NCI-H1436 (cell line): ENCODE measurements at regions not wholly inside any gene's neighbourhood (a gene's known extent, or its start where the extent isn't known, plus 50 kb on each side); places are given as distances from the start of the nearest gene placed in this dataset.
"Not testable (repeated sequence)": the region's sequence is repeated elsewhere in the genome, so short reads cannot be mapped to it uniquely, and the experiment has no call there.

Experiments used
- DNase-seq: peaks from one replicate; lab custom pipeline; 2025; lab: John Stamatoyannopoulos, UW

DNA sequence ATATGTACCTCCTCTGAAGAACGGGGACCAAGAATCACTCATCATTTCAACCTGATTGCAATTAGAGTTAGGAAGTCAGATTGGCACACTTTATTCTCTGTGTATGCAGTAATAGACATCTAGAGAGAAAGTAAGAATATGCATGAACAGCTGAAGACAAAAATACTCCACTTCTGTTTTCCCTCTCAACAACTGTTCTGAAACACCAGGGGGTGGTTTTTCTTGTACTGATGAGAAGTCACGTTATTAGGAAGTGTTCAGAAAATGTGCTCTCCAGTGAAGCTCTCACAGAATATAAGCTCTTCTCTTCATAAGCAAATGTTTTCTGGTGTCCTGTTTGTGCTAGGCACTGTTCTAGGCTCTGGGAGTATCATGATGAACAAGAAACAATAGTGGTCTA, 531.7 kb upstream of the C9orf72 start:
- no peak for DNase-seq

DNA sequence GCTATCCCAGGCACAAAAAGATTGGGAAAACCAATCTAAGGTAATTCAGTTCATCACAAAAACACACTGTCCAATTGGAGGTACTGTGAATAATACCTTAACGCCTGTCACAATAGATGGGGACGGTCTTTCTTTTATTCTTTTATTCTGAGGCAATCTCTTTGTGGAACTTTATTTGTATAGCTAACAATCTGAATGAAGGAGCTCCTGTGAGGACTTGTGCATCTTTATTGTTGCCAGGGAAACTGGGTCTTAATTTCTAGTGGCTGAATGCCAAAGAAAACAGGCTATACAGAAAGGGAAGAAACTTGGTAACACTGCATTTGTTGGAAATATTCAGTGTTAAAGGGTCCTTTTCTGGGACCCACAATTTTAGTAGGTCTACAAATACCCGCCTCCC, 546.9 kb upstream of the C9orf72 start:
- peak; percentile 82 for DNase-seq

DNA sequence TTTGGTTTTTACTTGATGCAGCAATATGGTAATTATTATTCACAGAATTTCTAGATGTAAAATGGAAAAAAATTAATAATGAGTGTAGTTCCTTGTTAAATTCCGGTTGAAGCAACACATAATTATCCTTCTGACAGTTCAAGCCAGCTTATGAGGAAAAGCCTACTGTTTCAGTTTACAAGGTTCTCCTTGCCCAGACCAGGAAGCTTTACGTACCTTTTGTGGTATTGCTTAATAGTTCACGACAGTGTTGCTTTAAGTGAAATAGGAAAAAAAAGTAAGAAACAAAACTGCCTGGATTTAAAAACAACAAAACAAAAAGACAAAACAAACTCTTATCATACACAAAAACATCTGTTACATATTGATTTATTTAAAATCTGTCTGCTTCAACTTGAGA, 547.3 kb upstream of the C9orf72 start:
- no peak for DNase-seq

DNA sequence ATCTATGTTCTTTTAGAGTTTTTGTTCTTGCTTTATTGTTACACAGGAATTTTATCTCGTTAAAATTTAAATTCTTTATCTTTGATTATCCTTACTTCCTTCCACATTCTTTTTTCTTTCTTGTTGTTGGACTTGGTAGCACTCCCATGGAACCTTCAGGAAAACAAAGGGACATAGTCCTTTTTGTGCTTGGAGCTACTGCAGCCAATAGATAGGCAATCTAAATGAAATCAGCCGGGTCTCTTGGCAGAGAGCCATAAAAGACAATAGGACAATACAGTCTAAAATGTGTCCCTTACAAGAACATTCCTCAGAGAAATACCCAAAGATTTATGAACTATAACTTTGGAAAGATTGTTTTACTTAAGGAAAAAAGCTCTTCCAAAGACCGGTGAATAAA, 548.1 kb upstream of the C9orf72 start:
- DNase-seq, result no peak

DNA sequence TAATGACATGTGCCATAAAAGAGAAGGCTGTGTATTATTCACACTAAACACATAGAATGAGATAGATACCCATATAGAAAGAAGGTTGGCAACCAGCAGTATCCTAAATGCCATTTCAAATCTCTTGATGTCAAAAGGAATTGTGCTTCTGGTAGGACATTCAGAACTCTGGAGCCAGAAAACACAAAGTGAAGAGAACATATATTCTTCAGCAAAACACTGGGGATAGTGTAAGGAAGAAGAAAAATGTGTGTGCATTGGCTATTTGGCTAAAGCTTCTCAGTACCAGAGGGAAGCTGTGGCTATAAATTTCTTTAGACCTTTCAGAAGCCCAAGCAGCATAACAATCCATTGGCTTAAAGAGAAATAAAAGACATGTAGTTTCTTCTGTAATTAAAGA, 551.6 kb upstream of the C9orf72 start:
- DNase-seq, result no peak

DNA sequence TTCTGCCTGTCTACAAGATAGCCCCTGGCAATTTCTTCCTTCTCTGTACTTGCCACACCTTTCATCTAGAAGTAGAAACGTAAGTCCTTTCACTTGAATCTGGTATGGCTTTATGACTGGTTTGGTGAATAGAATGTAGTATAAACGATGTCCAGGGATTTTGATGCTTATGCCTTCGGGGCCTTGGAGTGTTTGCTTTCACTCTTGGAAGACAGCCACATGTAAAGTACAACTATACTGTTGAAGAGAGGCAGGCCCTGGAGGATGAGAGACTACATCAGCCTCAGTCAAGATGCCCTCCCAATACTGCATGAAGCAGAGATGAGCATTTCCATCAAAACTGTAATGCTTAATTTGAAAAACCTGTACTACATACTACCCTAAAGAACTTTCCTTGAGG, 553.8 kb upstream of the C9orf72 start:
- DNase-seq, result no peak

DNA sequence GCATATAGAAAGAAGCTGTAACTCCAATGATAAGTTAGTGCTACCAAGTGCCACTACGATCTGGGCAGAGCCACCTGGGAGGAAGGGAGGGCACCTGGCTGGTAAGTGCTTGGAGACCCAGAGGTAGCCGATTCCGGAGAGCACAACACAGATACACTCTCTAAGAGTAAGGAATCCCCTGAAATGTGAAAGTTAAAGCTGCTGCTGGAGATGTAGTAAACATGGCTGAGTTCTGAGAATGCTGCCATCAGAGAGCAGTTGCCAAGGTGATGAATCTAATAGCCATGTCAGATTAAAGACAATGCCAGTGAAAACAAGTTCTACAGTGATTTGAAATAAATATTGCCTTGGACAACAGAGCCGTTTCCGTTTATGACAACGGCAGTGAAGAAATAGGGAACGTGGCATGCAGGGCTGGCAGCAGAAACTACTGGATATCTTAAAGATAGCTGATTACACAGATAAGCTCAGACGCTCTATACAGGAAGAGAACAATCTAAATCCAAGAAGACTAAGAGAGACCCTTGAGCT, 561.2 kb upstream of the C9orf72 start:
- peak; percentile 2 for DNase-seq

DNA sequence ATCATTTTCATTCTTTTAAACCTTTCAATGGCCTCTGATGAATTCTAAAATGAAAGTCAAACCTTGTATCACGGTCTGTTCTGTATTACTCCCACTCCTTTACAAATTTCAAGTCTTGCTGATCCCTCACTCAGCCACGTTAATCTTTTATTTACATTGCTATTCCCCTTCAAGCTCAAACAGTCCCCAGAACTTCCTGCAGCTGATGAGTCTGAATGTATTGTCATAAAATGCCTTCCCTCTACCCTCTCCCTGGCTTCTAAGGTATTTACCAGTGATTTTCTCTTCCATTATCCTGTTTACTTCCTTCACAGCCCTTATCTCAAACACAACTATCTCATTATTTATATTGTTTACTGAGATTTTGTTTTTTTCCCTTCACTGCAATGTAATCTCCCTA, 562.3 kb upstream of the C9orf72 start:
- peak; percentile 10 for DNase-seq

DNA sequence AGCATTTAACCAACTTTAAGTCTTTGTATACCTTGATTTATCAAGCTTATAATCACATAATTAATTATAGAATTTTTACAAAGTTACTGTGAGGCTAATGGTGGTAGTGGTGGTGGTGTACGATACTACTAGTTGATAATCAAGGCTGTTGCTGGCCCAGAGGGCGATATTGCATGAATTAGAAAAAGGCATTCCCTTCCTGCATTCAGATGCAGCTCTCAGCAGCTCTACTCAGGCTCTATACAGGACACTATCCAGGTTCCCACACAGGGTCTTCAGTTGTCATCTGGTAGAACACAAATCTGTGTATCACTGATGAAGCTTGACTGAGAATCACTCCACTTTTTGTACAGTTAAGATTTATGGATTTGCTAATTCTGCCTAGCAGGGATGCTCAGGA, 562.8 kb upstream of the C9orf72 start:
- DNase-seq, result no peak

DNA sequence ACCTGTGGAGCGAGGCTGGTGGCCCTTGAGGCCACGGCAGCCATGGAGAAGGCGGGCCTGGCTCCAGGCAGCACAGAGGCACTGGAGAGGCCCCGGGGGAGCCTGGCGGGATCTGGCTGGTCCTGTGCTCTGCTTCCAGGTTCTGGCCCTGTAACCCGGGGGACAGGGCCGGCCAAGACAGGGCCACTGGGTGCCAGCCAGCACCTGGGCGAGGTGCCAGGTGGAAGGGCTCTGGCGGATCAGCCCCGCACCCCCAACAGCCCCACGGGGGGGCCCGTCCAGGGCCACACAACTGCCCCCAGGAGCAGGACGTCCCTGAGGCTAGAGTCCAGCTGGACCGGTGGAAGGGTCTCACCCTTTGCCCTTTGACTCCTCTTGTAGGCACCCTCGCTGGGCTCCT, 574.1 kb upstream of the C9orf72 start:
- DNase-seq, result not testable (repeated sequence)

DNA sequence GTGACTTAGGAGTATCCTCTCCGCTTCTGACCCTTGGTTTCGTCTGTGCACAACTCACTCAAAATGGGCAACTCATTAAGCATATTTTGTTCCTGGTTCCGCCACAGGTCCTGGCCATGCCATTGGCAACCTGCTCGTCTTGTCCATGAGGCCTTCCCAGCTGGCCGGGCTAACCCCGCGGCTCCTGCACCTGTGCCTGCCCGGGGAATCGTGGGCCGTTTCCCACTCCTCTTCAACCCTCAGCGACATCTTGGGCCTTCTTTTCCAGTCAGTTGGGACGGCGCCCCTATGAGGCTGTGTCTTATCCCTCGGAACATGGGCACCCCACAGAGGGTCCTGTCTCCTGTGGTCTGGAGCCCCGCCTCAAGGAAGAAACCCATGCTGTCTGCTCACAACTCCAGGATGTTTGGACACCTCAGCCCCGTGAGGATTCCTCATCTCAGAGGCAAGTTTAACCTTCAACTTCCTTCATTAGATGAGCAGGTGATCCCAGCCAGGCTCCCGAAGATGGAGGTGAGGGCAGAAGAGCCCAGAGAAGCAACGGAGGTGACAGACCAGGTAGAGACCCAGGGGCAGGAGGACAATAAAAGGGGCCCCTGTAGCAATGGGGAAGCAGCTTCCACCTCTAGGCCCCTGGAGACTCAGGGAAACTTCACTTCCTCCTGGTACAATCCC, 574.8 kb upstream of the C9orf72 start:
- not testable (repeated sequence) for DNase-seq

DNA sequence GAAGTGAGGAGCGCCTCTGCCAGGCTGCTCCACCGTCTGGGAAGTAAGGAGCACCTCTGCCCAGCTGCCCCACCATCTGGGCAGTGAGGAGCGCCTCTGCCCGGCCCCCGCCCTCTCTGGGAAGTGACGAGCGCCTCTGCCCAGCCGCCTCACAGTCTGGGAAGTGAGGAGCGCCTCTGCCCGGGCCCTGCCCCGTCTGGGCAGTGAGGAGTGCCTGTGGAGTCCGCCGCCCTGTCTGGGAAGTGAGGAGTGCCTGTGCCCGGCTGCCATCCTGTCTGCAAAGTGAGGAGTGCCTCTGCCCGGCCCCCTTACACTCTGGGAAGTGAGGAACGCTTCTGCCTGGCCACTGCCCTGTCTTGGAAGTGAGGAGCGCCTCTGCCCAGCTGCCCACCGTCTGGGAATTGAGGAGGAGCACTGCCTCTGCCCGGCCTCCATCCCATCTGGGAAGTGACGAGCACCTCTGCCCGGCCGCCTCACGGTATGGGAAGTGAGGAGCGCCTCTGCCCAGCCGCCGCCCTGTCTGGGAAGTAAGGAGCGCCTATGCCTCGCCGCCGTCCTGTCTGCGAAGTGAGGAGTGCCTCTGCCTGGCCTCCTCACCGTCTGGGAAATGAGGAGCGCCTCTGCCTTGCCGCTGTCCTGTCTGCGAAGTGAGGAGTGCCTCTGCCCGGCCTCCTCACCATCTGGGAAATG, 576.2 kb upstream of the C9orf72 start:
- DNase-seq, result not testable (repeated sequence)

DNA sequence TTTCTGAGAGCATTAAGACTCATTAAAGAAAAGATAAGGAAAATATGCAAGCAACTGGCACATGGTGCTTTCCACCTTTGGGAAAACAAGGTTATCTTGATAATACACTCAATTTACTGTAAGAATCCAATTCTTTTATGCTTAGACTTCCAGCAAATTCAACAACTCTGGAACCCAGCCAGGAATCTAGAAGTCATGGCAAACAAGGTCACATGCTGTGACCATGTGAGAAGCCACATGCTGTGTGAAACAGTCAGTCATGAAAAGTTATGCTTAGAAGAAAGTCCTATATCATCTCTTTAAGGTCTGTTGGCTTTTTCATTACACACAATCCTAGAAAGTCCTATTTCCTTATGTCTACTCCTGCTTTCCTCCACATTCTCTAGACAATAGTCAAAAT, 581.8 kb upstream of the C9orf72 start:
- no peak for DNase-seq

DNA sequence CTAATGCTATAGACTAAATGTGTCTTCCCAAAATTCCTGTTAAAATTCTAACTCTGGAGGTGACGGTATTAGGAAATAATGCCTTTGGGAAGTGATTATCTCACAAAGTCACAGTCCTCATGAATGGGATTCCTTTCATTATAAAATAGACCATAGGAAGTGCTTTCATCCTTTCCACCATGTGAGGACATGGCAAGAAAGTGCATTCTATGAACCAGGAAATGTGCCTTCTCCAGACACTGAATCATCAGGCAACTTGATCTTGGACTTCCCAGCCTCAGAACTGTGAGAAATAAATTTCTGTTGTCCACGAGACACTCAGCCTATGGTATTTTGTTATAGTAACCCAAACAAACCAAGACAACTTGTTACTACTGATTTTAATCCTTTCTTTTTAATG, 582.4 kb upstream of the C9orf72 start:
- DNase-seq, result no peak

DNA sequence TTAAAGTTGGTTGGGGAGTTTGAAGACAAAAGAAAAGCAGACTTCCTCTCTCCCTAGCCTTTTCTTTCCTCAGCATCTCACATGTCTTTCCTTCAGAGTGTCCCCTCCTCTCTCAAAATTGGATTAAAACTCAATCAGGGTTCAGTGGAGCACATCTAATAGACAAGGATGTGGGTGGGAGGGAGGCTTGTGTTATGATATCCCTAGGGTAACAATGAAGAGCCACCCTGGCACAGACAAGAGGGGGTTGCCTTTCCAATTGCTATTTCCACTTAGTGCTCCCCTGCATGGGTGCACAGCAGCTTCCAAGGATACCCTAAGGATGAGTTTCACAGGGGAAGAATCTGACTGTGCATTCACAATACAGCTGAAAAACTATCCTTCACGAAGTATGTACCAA, 585.2 kb upstream of the C9orf72 start:
- no peak for DNase-seq

DNA sequence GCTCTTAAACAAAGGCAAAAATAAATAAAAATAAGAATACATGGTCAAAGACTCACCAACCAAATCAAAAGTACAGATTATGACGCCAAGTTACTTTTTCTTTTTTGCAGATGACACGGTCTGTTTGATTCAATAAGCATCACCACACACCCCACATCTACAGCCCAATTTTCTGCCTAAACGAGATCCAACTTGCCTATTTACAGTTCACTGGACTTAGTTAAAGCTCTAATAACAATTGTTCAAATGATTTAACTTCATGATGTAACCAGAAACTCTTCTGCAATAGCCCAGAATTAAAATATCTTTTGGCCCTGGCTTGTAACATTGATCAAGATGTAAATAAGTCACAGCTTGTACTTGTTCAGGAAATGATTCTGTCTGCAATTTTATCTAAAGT, 590.3 kb upstream of the C9orf72 start:
- no peak for DNase-seq

DNA sequence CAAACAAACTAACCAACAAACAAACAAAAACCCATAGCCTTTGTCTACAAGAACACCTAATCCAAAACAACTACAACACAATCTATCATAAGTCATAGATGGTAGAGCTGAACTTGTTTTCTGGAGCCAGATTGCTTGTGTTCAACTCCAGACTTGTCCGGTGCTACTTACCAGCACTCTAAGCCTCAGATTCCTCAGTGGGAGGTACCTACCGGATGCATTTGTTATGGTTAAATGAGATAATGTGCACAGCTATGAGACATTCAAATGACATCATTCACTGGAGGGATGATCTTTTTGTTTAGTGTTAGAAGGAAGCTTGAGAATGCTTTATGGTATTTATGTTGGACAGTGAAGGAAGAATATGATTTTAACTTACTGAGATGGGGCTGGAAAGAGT, 592.9 kb upstream of the C9orf72 start:
- no peak for DNase-seq

DNA sequence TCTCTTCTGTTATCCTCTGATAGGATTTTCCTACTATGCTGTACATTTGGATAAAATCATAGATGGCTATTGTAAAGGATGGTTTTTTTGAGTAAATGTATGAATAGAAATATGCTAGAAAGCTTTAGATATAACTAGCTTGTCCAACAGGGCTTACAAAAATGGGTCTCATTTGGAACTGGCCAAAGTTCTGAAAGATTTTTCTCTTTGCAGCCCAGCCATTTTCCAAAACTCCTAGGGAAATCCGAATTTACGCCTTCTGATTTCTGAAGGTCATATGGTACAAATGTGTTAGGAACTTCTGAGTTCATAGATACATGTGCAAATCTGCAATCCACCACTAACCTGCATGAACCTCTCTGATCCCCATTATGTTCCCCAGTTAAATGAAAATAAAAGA, 603.9 kb upstream of the C9orf72 start:
- no peak for DNase-seq

DNA sequence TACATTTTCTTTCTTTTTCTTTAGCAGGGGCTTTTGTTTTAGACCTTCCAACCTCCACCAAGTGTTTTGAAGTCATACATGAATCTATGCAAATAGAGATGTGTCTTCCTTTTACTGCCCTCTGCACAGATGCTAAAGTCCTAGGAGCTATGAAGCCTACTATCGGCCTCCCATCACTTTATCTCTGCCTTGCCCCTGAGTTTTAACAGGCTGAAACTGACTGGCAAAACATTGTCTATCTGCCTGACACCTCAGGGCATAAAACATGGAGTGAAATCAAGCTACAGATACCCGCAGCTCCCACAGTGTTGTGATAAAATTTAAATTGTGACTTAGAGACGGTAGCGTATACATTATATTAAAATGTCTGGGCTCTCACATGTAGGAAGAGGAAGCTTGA, 604.6 kb upstream of the C9orf72 start:
- DNase-seq, result no peak

DNA sequence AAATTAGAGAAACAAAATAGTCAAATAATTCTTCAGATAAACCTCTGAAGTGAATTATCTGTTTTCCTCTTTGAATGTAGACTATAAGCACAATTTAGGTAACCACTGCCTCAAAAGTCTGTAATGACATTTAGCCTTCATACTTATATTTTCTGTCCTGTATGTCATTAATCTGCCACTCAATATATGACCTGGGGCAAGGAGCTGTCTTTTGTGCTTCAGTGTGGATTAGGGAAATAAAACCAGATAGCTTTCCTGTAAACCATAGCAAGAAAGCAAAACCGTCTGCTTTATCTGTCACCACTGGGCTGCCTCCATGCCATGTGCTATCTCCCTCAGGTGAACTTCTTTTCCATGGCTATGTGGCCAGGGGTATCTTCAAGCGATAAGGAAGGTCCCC, 606.6 kb upstream of the C9orf72 start:
- DNase-seq, result no peak

DNA sequence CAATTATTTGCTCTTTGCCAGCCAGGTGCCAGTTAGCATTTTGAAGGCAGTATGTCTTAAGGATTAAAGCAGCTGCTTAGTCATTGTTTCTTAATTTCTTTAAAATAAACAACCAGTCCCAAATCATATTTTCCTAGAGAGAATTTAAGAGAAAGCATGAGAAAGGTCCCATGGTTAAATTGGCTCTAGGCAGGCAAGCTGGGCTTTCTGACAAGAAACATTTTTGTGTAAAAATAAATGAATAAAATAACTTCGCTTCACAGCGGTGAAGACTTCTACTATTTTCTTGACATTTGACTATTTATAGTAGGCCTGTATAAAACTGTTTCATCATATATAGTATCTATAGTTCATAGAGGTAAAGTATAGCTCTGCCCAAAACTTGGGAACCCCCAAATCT, 617.7 kb upstream of the C9orf72 start:
- no peak for DNase-seq

DNA sequence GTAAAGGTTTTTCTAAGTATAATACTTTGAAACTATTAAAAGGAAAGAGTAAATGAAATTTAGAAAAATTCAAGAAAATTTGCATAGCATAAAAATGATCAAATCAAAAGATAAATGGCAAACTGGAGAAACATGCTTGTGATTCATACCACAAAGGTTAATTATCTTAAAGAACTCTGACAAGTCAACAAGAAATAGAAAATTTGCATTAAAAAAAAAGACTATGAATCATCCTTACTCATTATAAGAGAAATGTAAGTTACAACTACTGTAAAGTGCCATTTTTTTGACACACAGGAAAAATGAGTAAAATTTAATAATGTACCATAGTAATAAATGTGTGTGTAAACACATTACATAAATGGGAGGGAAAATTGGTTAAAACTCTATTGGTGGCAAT, 624.4 kb upstream of the C9orf72 start:
- DNase-seq, result no peak

DNA sequence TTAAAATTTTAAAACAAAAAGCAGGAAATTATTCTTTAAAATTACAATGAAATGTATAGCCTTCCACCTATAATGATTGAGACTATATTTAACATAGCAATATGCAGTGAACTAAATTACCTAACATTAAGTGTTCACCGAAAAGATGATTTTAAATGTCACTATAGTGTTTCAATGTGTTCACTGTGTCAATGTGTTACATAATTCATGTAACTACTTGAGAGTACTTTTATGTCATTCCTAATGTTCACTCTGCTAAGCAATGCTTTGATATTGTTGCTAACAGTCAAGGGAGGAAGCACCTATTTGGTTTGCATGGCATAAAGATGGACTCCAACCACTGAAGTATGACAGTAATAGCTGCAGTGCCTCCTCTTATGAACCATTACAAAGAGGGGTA, 629.8 kb upstream of the C9orf72 start:
- DNase-seq, result no peak

DNA sequence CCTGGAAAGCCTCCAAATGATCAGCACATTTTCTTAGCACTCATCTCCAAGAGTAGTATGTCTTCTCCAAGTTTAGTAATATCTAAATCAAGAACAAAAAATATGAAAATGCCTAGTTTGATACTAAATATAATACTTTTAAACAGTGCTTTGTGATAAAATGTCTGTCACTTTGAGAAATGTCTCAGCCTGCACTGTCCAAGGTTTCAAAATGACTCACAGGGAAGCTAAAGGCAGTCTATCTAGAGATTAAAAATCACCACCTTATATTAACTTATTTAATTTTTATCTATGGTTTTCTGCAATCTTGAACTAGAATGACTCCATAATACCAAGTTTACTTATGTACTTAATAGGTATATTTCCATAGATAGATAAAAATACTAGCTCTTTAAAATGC, 633.0 kb upstream of the C9orf72 start:
- DNase-seq, result no peak
